Neuronal stem cell (in vitro differentiated cells): ENCODE measurements at regions not wholly inside any gene's neighbourhood (a gene's known extent, or its start where the extent isn't known, plus 50 kb on each side); places are given as distances from the start of the nearest gene placed in this dataset.

Experiments used
- DNase-seq: peaks from one replicate; pipeline ENCODE4 v3.0.0-alpha.2; 2013; ENCODE audit warnings: low spot score
- H2AFZ ChIP-seq: one replicate; pipeline ENCODE4 v1.6.1; 2013; ENCODE audit warnings: mild to moderate bottlenecking, low read length, inconsistent platforms
- H2AK5ac ChIP-seq: 2 replicates; pipeline ENCODE4 v1.6.1; 2013; ENCODE audit warnings: low read depth, mild to moderate bottlenecking, inconsistent platforms, low read length, moderate library complexity, mixed read lengths
- H2BK120ac ChIP-seq: 2 replicates; pipeline ENCODE4 v1.6.1; 2013; ENCODE audit warnings: low read depth, mild to moderate bottlenecking, inconsistent platforms, low read length, moderate library complexity, mixed read lengths
- H2BK12ac ChIP-seq: one replicate; pipeline ENCODE4 v1.6.1; 2013; ENCODE audit warnings: low read length, inconsistent platforms
- H2BK15ac ChIP-seq: 2 replicates; pipeline ENCODE4 v1.6.1; 2013; ENCODE audit warnings: mild to moderate bottlenecking, low read length, inconsistent platforms, mixed read lengths
- H2BK5ac ChIP-seq: one replicate; pipeline ENCODE4 v1.6.1; 2013; ENCODE audit warnings: inconsistent platforms, mild to moderate bottlenecking, low read length, moderate library complexity
- H3K14ac ChIP-seq: one replicate; pipeline ENCODE4 v1.6.1; 2013; ENCODE audit warnings: low read length, inconsistent platforms
- H3K18ac ChIP-seq: 2 replicates; pipeline ENCODE4 v1.6.1; 2013; ENCODE audit warnings: low read length, inconsistent platforms
- H3K23ac ChIP-seq: 2 replicates; pipeline ENCODE4 v1.6.1; 2013; ENCODE audit warnings: low read depth, mild to moderate bottlenecking, mixed read lengths, low read length, inconsistent platforms; ENCODE audit not compliant: poor library complexity
- H3K27ac ChIP-seq: replicated peaks from 3 replicates; pipeline ENCODE4 v1.5.1; 2013; ENCODE audit warnings: low read length, inconsistent platforms
- H3K27me3 ChIP-seq, 3 experiments: 2 replicates each; pipeline ENCODE4 v1.6.1; 2013; ENCODE audit warnings: low read length in 3 of 3, mild to moderate bottlenecking in 2 of 3, inconsistent platforms in 1 of 3, low read depth in 1 of 3, mixed read lengths in 1 of 3, moderate library complexity in 1 of 3; ENCODE audit not compliant: control insufficient read depth in 3 of 3, insufficient read depth in 3 of 3
- H3K36me3 ChIP-seq, 2 donors: replicated peaks in 1 of 2; 2 replicates each; pipeline ENCODE4 v1.6.1; 2013; ENCODE audit warnings: low read length in 2 of 2; ENCODE audit not compliant: control insufficient read depth in 2 of 2, insufficient read depth in 2 of 2
- H3K4ac ChIP-seq: 2 replicates; pipeline ENCODE4 v1.6.1; 2013; ENCODE audit warnings: inconsistent platforms, mild to moderate bottlenecking, low read length, moderate library complexity
- H3K4me1 ChIP-seq, 2 donors: 1 replicate in 1 of 2; 2 replicates in 1 of 2; pipeline ENCODE4 v1.6.1; 2013; ENCODE audit warnings: low read length in 2 of 2, low read depth in 1 of 2; ENCODE audit not compliant: control insufficient read depth in 2 of 2, insufficient read depth in 1 of 2
- H3K4me2 ChIP-seq: one replicate; pipeline ENCODE4 v1.6.1; 2013; ENCODE audit warnings: mild to moderate bottlenecking, low read length, inconsistent platforms; ENCODE audit not compliant: insufficient read depth, poor library complexity, severe bottlenecking
- H3K4me3 ChIP-seq, 2 donors: 2 replicates each; pipeline ENCODE4 v1.5.1; 2013; ENCODE audit warnings: low read length in 2 of 2, mild to moderate bottlenecking in 2 of 2, inconsistent platforms in 1 of 2, moderate library complexity in 1 of 2
- H3K79me1 ChIP-seq: one replicate; pipeline ENCODE4 v1.6.1; 2013; ENCODE audit warnings: low read depth, mild to moderate bottlenecking, inconsistent platforms, low read length, moderate library complexity
- H3K9ac ChIP-seq: one replicate; pipeline ENCODE4 v1.6.1; 2013; ENCODE audit warnings: mild to moderate bottlenecking, low read depth, low read length, inconsistent platforms; ENCODE audit not compliant: poor library complexity
- H3K9me3 ChIP-seq, 2 donors: replicated peaks in 1 of 2; 2 replicates each; pipeline versions ENCODE3 to v1.6.1; 2013; ENCODE audit warnings: low read length in 2 of 2, mild to moderate bottlenecking in 2 of 2, inconsistent platforms in 1 of 2, low read depth in 1 of 2, mixed read lengths in 1 of 2, moderate library complexity in 1 of 2; ENCODE audit not compliant: control insufficient read depth in 2 of 2, insufficient read depth in 1 of 2
- H4K8ac ChIP-seq: one replicate; pipeline ENCODE4 v1.6.1; 2013; ENCODE audit warnings: low read depth, mild to moderate bottlenecking, inconsistent platforms, low read length, moderate library complexity
- H4K91ac ChIP-seq: one replicate; pipeline ENCODE4 v1.6.1; 2013; ENCODE audit warnings: low read length, low read depth, mild to moderate bottlenecking, inconsistent platforms; ENCODE audit not compliant: poor library complexity
- WGBS, 2 donors: extraction: QIAGEN DNeasy Blood & Tissue Kit; methylation state at CpG; one replicate each; pipeline ENCODE4 v1.1.7; 2013; ENCODE audit warnings: missing lambda C conversion rate in 2 of 2, mixed read lengths in 1 of 2; ENCODE audit not compliant: insufficient read length in 2 of 2, insufficient replicate concordance in 1 of 2; ENCODE audit errors: extremely low coverage in 2 of 2; 5-methylcytosine and 5-hydroxymethylcytosine counted together

- Histone ChIP-seq H2BK5ac (no peak overlapping the region), H2AFZ (no peak overlapping the region)
- WGBS, 2 donors: no CpG with 5 or more reads among the region's 1 CpG
Observed at GRCh38 chr4:12894062-12894461, 590.1 kb downstream of the RAB28 start.

GRCh38 chr4:12889054-12889453 is 595.1 kb downstream of the RAB28 start:
- Histone ChIP-seq H3K23ac (no peak overlapping the region), H2BK12ac (no peak overlapping the region), H3K4me1 (peaks cover 0 to 9% of the 10 kb centered on the region in 2 donors), H3K9me3 (no peaks in the 10 kb centered on the region), H2BK15ac (no peak overlapping the region), H2BK120ac (no peak overlapping the region), H4K91ac (no peak overlapping the region), H2AFZ (no peak overlapping the region), H4K8ac (no peak overlapping the region), H3K4me2 (no peak overlapping the region), H2AK5ac (no peak overlapping the region), H3K27me3 (no peaks in the 10 kb centered on the region), H2BK5ac (no peak overlapping the region), H3K4ac (no peak overlapping the region), H3K9ac (no peak overlapping the region), H3K18ac (no peak overlapping the region), H3K36me3 (no peaks in the 10 kb centered on the region), H3K14ac (no peak overlapping the region), H3K79me1 (no peaks in the 10 kb centered on the region), H3K4me3 (no peak overlapping the region), H3K27ac (no peak overlapping the region)
- WGBS, 2 donors: no CpG with 5 or more reads among the region's 3 CpGs
- DNase-seq: no peak

More at GRCh38 chr4:12894062-12894461, 590.1 kb downstream of the RAB28 start:
- Histone ChIP-seq H3K36me3 (no peaks in the 10 kb centered on the region), H3K9me3 (no peaks in the 10 kb centered on the region), H3K4me2 (no peak overlapping the region), H3K27me3 (no peaks in the 10 kb centered on the region), H2BK120ac (no peak overlapping the region), H3K9ac (no peak overlapping the region), H4K8ac (no peak overlapping the region), H3K14ac (no peak overlapping the region), H3K23ac (no peak overlapping the region), H3K79me1 (no peaks in the 10 kb centered on the region), H3K4me1 (no peaks in the 10 kb centered on the region), H3K4me3 (no peak overlapping the region), H2AK5ac (no peak overlapping the region), H2BK12ac (no peak overlapping the region), H2BK15ac (no peak overlapping the region), H4K91ac (no peak overlapping the region), H3K18ac (no peak overlapping the region), H3K4ac (no peak overlapping the region), H3K27ac (no peak overlapping the region)
- no peak for DNase-seq

GRCh38 chr4:12884846-12885796 is 599.0 kb downstream of the RAB28 start:
- Histone ChIP-seq H4K91ac (no peak overlapping the region), H3K4ac (no peak overlapping the region), H2BK12ac (no peak overlapping the region), H3K4me2 (peak overlapping the region; percentile 20), H3K36me3 (no peaks in the 10 kb centered on the region), H3K27ac (peak overlapping the region; percentile 26), H2AFZ (peak overlapping the region; percentile 24), H3K4me3 (no peak overlapping the region), H2BK5ac (no peak overlapping the region), H3K14ac (no peak overlapping the region), H2BK15ac (no peak overlapping the region), H3K9ac (no peak overlapping the region), H2AK5ac (no peak overlapping the region), H3K9me3 (peaks cover 0 to 3% of the 10 kb centered on the region in 2 donors), H3K18ac (no peak overlapping the region), H3K4me1 (peaks cover 0 to 9% of the 10 kb centered on the region in 2 donors), H4K8ac (no peak overlapping the region), H2BK120ac (no peak overlapping the region), H3K23ac (no peak overlapping the region), H3K79me1 (no peaks in the 10 kb centered on the region), H3K27me3 (no peaks in the 10 kb centered on the region)
- peak; percentile 9 for DNase-seq
- no CpG with 5 or more reads among the region's 20 CpGs for WGBS, 2 donors

- no peak overlapping the region for H3K14ac ChIP-seq
Observed at GRCh38 chr4:12881945-12882584, 602.1 kb downstream of the RAB28 start.

More at GRCh38 chr4:12881945-12882584, 602.1 kb downstream of the RAB28 start:
- Histone ChIP-seq H2BK12ac (no peak overlapping the region), H3K9ac (no peak overlapping the region), H3K27ac (no peak overlapping the region), H4K8ac (no peak overlapping the region), H3K27me3 (no peaks in the 10 kb centered on the region), H3K36me3 (no peaks in the 10 kb centered on the region), H2AK5ac (no peak overlapping the region), H4K91ac (no peak overlapping the region), H3K4me1 (peaks cover 0 to 9% of the 10 kb centered on the region in 2 donors), H3K4me3 (no peak overlapping the region), H3K4me2 (no peak overlapping the region), H2AFZ (no peak overlapping the region), H2BK120ac (no peak overlapping the region), H3K9me3 (peaks cover 0 to 3% of the 10 kb centered on the region in 2 donors), H3K4ac (no peak overlapping the region), H3K79me1 (no peaks in the 10 kb centered on the region), H3K18ac (no peak overlapping the region), H2BK5ac (no peak overlapping the region), H2BK15ac (no peak overlapping the region), H3K23ac (no peak overlapping the region)
- no peak for DNase-seq
- no CpG with 5 or more reads among the region's 3 CpGs for WGBS, 2 donors
